Thyroid gland (tissue), 4 donors: ENCODE measurements at regions not wholly inside any gene's neighbourhood (a gene's known extent, or its start where the extent isn't known, plus 50 kb on each side); places are given as distances from the start of the nearest gene placed in this dataset.

ENCODE experiments used
- POLR2A ChIP-seq, 2 donors: fragments of 450-650 bp; IDR thresholded peaks; one replicate each; pipeline ENCODE4 v1.6.1; 2017; ENCODE audit warnings: antibody characterized with exemption in 2 of 2, mild to moderate bottlenecking in 2 of 2, moderate library complexity in 1 of 2
- TF ChIP-seq, protein P1 (sequence below), 6 experiments: fragments of 200-600 bp in 3 of 6; fragments of 450-650 bp in 3 of 6; sonication (generic) in 3 of 6; IDR thresholded peaks; one replicate each; pipeline ENCODE4 v1.5.1; 2016 to 2019; ENCODE audit warnings: antibody characterized with exemption in 6 of 6, mild to moderate bottlenecking in 2 of 6, inconsistent platforms in 1 of 6, moderate library complexity in 1 of 6

DNA sequence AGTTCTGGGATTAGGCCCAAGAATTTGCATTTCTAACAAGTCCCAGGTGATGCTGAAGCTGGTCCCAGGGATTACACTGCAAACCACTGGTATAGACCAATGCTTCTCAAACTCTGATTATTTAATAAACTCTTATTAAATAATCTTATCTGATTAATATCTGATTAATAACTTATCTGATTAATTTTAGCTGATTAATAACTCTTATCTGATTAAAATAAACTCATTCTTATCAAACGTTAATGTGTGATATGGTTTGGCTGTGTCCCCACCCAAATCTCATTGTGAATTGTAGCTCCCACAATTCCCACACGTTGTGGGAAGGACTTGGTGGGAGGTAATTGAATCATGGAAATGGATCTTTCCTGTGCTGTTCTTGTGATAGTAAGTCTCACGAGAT lies 78.6 kb upstream of the TANC2 start:
- TF ChIP-seq POLR2A (IDR thresholded peaks at IDR 0.05), result no peak
- TF ChIP-seq, protein P1, sequence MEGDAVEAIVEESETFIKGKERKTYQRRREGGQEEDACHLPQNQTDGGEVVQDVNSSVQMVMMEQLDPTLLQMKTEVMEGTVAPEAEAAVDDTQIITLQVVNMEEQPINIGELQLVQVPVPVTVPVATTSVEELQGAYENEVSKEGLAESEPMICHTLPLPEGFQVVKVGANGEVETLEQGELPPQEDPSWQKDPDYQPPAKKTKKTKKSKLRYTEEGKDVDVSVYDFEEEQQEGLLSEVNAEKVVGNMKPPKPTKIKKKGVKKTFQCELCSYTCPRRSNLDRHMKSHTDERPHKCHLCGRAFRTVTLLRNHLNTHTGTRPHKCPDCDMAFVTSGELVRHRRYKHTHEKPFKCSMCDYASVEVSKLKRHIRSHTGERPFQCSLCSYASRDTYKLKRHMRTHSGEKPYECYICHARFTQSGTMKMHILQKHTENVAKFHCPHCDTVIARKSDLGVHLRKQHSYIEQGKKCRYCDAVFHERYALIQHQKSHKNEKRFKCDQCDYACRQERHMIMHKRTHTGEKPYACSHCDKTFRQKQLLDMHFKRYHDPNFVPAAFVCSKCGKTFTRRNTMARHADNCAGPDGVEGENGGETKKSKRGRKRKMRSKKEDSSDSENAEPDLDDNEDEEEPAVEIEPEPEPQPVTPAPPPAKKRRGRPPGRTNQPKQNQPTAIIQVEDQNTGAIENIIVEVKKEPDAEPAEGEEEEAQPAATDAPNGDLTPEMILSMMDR (IDR thresholded peaks at IDR 0.05), result no peak
